ENCODE measurements at regions not wholly inside any gene's neighbourhood (a gene's known extent, or its start where the extent isn't known, plus 50 kb on each side); places are given as distances from the start of the nearest gene placed in this dataset.
A peak's percentile ranks its signal among the peaks of the same experiment; 100 is the strongest.

- Mint-ChIP-seq H3K9me3 (ENCODE audit: unreplicated experiment) (no peaks in the 10 kb centered on the region), H3K4me3 (ENCODE audit: unreplicated experiment) (no peak overlapping the region), H3K27ac (ENCODE audit: unreplicated experiment) (no peak overlapping the region), H3K4me1 (ENCODE audit: unreplicated experiment) (no peaks in the 10 kb centered on the region), H3K27me3 (ENCODE audit: unreplicated experiment) (no peaks in the 10 kb centered on the region), H3K36me3 (ENCODE audit: low read depth, unreplicated experiment) (peaks cover 13% of the 10 kb centered on the region)
- DNase-seq (ENCODE audit: low spot score) = no peak
- TF ChIP-seq CTCF (IDR thresholded peaks at IDR 0.05; ENCODE audit: unreplicated experiment) = no peak
These were observed 105.0 kb upstream of the STK17B start for GRCh38 chr2:196276421-196276820.

DNA sequence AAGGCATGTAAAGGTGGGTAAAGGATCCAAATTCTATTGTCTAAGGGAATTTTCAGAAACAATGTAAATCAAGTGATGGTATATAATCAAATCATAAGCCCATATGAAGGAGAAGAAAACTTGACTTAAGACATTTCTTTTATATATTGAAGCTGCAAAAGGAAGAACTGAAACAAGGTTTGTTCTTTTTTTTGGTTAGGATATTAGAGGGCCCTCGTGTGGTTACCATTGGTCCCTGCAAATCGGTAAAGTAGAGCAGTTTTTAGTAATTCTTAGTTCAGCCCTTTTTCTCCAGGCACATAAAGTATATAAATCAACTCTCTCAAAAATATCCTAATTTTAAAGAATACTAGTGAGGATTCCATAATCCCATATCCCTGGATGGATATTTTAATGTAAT is 105.6 kb upstream of the STK17B start:
- H3K27ac Mint-ChIP-seq (ENCODE audit: unreplicated experiment) = no peak overlapping the region
- no peaks in the 10 kb centered on the region for H3K9me3 Mint-ChIP-seq (ENCODE audit: unreplicated experiment)
- H3K4me1 Mint-ChIP-seq (ENCODE audit: unreplicated experiment) = no peaks in the 10 kb centered on the region
- no peak overlapping the region for H3K4me3 Mint-ChIP-seq (ENCODE audit: unreplicated experiment)
- no peak for DNase-seq (ENCODE audit: low spot score)
- no peaks in the 10 kb centered on the region for H3K27me3 Mint-ChIP-seq (ENCODE audit: unreplicated experiment)
- peaks cover 13% of the 10 kb centered on the region for H3K36me3 Mint-ChIP-seq (ENCODE audit: low read depth, unreplicated experiment)
- peak; percentile 22 for TF ChIP-seq CTCF (IDR thresholded peaks at IDR 0.05; ENCODE audit: unreplicated experiment)

GRCh38 chr2:196278491-196278911 is 107.1 kb upstream of the STK17B start:
- Mint-ChIP-seq H3K27ac (ENCODE audit: unreplicated experiment) (no peak overlapping the region), H3K4me3 (ENCODE audit: unreplicated experiment) (peak overlapping the region; percentile 40), H3K4me1 (ENCODE audit: unreplicated experiment) (no peaks in the 10 kb centered on the region), H3K27me3 (ENCODE audit: unreplicated experiment) (no peaks in the 10 kb centered on the region), H3K9me3 (ENCODE audit: unreplicated experiment) (no peaks in the 10 kb centered on the region), H3K36me3 (ENCODE audit: low read depth, unreplicated experiment) (peaks cover 16% of the 10 kb centered on the region)
- TF ChIP-seq CTCF (IDR thresholded peaks at IDR 0.05; ENCODE audit: unreplicated experiment) = no peak
- no peak for DNase-seq (ENCODE audit: low spot score)

- Mint-ChIP-seq H3K27me3 (ENCODE audit: unreplicated experiment) (no peaks in the 10 kb centered on the region), H3K4me3 (ENCODE audit: unreplicated experiment) (no peak overlapping the region), H3K9me3 (ENCODE audit: unreplicated experiment) (no peaks in the 10 kb centered on the region), H3K36me3 (ENCODE audit: low read depth, unreplicated experiment) (peaks cover 23% of the 10 kb centered on the region), H3K4me1 (ENCODE audit: unreplicated experiment) (no peaks in the 10 kb centered on the region), H3K27ac (ENCODE audit: unreplicated experiment) (no peak overlapping the region)
- TF ChIP-seq CTCF (IDR thresholded peaks at IDR 0.05; ENCODE audit: unreplicated experiment) = no peak
- DNase-seq (ENCODE audit: low spot score) = no peak
These were observed 108.2 kb upstream of the STK17B start for GRCh38 chr2:196279541-196279940.

- Mint-ChIP-seq H3K9me3 (ENCODE audit: unreplicated experiment) (no peaks in the 10 kb centered on the region), H3K4me3 (ENCODE audit: unreplicated experiment) (peak overlapping the region; percentile 24), H3K36me3 (ENCODE audit: low read depth, unreplicated experiment) (peaks cover 13% of the 10 kb centered on the region), H3K27ac (ENCODE audit: unreplicated experiment) (no peak overlapping the region), H3K4me1 (ENCODE audit: unreplicated experiment) (no peaks in the 10 kb centered on the region), H3K27me3 (ENCODE audit: unreplicated experiment) (no peaks in the 10 kb centered on the region)
- DNase-seq (ENCODE audit: low spot score) = no peak
- no peak for TF ChIP-seq CTCF (IDR thresholded peaks at IDR 0.05; ENCODE audit: unreplicated experiment)
These were observed 112.9 kb upstream of the STK17B start for GRCh38 chr2:196284144-196284844.

All from endothelial cell (in vitro differentiated cells).